ENCODE measurements at regions not wholly inside any gene's neighbourhood (a gene's known extent, or its start where the extent isn't known, plus 50 kb on each side); places are given as distances from the start of the nearest gene placed in this dataset.
"Not testable (repeated sequence)": the region's sequence is repeated elsewhere in the genome, so short reads cannot be mapped to it uniquely, and the experiment has no call there.

DNA sequence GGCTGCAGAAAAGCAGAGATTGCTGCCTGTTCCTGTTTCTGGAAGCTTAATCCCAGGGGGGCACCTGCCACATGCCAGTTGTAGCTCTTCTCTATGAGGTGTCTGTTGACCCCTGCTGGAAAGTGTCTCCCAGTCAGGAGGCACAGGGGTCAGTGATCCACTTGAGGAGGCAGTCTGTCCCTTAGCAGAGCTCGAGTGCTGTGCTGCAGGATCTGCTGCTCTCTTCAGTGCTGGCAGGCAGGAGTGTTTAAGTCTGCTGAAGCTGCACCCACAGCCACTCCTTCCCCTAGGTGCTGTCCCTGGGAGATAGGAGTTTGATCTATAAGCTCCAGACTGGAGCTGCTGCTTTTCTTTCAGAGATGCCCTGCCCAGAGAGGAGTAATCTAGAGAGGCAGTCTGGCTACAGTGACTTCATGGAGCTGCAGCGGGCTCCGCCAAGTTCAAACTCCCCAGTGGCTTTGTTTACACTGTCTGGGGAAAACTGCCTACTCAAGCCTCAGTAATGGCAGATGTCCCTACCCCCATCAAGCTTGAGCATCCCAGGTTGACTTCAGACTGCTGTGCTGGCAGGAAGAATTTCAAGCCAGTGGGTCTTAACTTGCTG lies 57.6 kb upstream of the CROT start:
- TF ChIP-seq, protein P1, sequence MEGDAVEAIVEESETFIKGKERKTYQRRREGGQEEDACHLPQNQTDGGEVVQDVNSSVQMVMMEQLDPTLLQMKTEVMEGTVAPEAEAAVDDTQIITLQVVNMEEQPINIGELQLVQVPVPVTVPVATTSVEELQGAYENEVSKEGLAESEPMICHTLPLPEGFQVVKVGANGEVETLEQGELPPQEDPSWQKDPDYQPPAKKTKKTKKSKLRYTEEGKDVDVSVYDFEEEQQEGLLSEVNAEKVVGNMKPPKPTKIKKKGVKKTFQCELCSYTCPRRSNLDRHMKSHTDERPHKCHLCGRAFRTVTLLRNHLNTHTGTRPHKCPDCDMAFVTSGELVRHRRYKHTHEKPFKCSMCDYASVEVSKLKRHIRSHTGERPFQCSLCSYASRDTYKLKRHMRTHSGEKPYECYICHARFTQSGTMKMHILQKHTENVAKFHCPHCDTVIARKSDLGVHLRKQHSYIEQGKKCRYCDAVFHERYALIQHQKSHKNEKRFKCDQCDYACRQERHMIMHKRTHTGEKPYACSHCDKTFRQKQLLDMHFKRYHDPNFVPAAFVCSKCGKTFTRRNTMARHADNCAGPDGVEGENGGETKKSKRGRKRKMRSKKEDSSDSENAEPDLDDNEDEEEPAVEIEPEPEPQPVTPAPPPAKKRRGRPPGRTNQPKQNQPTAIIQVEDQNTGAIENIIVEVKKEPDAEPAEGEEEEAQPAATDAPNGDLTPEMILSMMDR (IDR thresholded peaks at IDR 0.05; ENCODE audit: low read depth, low read length, missing control alignments): no peak
- H3K4me3 ChIP-seq (replicated peaks; ENCODE audit: low read depth, low read length): no peak overlapping the region
- no peak for DNase-seq (ENCODE audit: extremely low read depth, low read depth)

GRCh38 chr7:87288742-87289141 lies 56.7 kb upstream of the CROT start:
- DNase-seq (ENCODE audit: extremely low read depth, low read depth); H3K4me3 ChIP-seq (replicated peaks; ENCODE audit: low read depth, low read length): not testable (repeated sequence)

- H3K4me3 ChIP-seq (replicated peaks; ENCODE audit: low read depth, low read length): not testable (repeated sequence)
- peak; percentile 14 for DNase-seq (ENCODE audit: extremely low read depth, low read depth)
Measured at GRCh38 chr7:87295565-87295964, 49.9 kb upstream of the CROT start.
